Naive thymus-derived CD8-positive, alpha-beta T cell (primary cell): ENCODE measurements at regions not wholly inside any gene's neighbourhood (a gene's known extent, or its start where the extent isn't known, plus 50 kb on each side); places are given as distances from the start of the nearest gene placed in this dataset.

Source experiments
- ATAC-seq, 2 donors: fragments of 150-1000 bp; cut with Tn5 transposase in 1 of 2; sonication (Bioruptor Pico), chemical (Tn5 transposase) in 1 of 2; 1 replicate in 1 of 2; 2 replicates in 1 of 2; pipeline ENCODE4 v1.10.0; 2021; ENCODE audit warnings: mild to moderate bottlenecking in 2 of 2, moderate library complexity in 2 of 2
- POLR2A ChIA-PET: fragments of 350-600 bp; sonication (Branson Sonifier 250); formaldehyde crosslinking; loops from one replicate; lab custom pipeline; 2021; ENCODE audit warnings: antibody characterized with exemption; lab: Charles Lee
- DNase-seq, 10 donors: peaks; one replicate each; pipeline versions ENCODE4 v3.0.0 to v3.0.0-alpha.2; 2020 to 2022
- H3K27ac Mint-ChIP-seq, 10 donors: one replicate each; pipeline ENCODE4 v1.8.0; 2020 to 2022; ENCODE audit warnings: mild to moderate bottlenecking in 10 of 10, mixed read lengths in 10 of 10, moderate library complexity in 4 of 10, inconsistent platforms in 1 of 10
- H3K27me3 Mint-ChIP-seq, 5 donors: one replicate each; pipeline ENCODE4 v1.8.0; 2021 to 2022; ENCODE audit warnings: mixed read lengths in 5 of 5
- H3K36me3 Mint-ChIP-seq, 3 donors: one replicate each; pipeline ENCODE4 v1.8.0; 2020 to 2022; ENCODE audit warnings: mixed read lengths in 3 of 3, mild to moderate bottlenecking in 2 of 3, inconsistent platforms in 1 of 3
- H3K4me1 Mint-ChIP-seq, 4 donors: one replicate each; pipeline ENCODE4 v1.8.0; 2021 to 2022; ENCODE audit warnings: mixed read lengths in 4 of 4
- H3K4me3 Mint-ChIP-seq, 10 donors: one replicate each; pipeline ENCODE4 v1.8.0; 2020 to 2022; ENCODE audit warnings: mild to moderate bottlenecking in 10 of 10, mixed read lengths in 10 of 10, moderate library complexity in 6 of 10, inconsistent platforms in 1 of 10
- H3K9me3 Mint-ChIP-seq, 9 donors: one replicate each; pipeline ENCODE4 v1.8.0; 2020 to 2022; ENCODE audit warnings: mixed read lengths in 9 of 9, mild to moderate bottlenecking in 3 of 9, inconsistent platforms in 1 of 9, moderate library complexity in 1 of 9

GRCh38 chr20:22232473-22232872, 351.9 kb downstream of the FOXA2 start:
- no peak overlapping the region for H3K4me3 Mint-ChIP-seq
- H3K27me3 Mint-ChIP-seq: peaks cover 0 to 2% (median 0%) of the 10 kb centered on the region in 5 donors
- ATAC-seq: no peak
- H3K4me1 Mint-ChIP-seq: no peaks in the 10 kb centered on the region
- H3K27ac Mint-ChIP-seq: no peak overlapping the region
- peaks cover 0 to 5% (median 0%) of the 10 kb centered on the region in 9 donors for H3K9me3 Mint-ChIP-seq
- no peaks in the 10 kb centered on the region for H3K36me3 Mint-ChIP-seq
- POLR2A ChIA-PET: no interaction called here
- no peak for DNase-seq

DNA sequence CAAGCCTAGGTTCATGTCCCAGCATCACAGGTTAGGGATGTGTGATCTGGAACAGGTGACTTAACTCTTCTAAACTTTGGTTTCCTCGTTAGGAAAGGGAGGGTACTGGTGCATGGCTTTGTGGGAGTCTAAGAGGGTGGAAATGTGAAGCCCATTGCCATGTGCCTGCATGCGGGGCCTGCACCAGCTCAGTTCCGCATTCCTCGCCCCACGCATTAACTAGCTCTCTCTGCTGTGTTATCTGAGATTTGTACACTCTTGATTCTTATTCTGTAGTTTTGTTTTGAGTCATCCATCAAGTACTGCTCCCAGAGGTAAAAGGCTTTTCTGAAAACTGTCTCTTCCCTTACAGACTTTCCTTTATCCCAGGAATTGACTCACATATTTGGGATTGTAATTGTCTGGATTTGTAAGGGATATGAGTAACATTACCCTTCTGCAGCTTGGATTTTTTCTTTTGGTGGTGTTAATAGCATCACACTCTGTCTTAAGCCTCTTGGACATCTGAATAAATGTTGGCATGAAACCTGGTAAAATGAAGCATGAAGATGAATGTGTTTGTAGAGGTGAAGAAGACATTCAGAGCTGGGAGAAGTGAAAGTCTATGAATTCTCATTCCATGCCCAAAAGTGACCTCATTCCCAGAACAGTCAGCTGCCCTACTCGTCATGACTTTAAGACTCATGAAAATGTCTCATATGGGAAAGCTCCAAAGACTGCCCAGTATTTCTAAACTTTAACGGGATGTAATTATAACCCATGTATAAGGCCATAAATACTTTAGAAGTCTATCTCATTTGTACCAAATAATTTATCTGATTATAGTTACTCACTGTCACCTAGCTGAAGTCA, 357.3 kb downstream of the FOXA2 start:
- Mint-ChIP-seq H3K27me3 (peaks cover 0 to 5% (median 0%) of the 10 kb centered on the region in 5 donors), H3K27ac (no peak overlapping the region), H3K36me3 (no peaks in the 10 kb centered on the region), H3K9me3 (peaks cover 0 to 12% (median 3%) of the 10 kb centered on the region in 9 donors), H3K4me1 (no peaks in the 10 kb centered on the region), H3K4me3 (no peak overlapping the region)
- DNase-seq (no peak), ATAC-seq (no peak)
- POLR2A ChIA-PET: no interaction called here

GRCh38 chr20:22223236-22223635, 361.1 kb downstream of the FOXA2 start:
- H3K27me3 Mint-ChIP-seq: peaks cover 0 to 5% (median 0%) of the 10 kb centered on the region in 5 donors
- DNase-seq (no peak), ATAC-seq (no peak)
- no peaks in the 10 kb centered on the region for H3K36me3 Mint-ChIP-seq
- POLR2A ChIA-PET: no interaction called here
- H3K4me1 Mint-ChIP-seq: no peaks in the 10 kb centered on the region
- no peak overlapping the region for H3K4me3 Mint-ChIP-seq
- H3K27ac Mint-ChIP-seq: no peak overlapping the region
- H3K9me3 Mint-ChIP-seq: peaks cover 0 to 12% (median 3%) of the 10 kb centered on the region in 9 donors

GRCh38 chr20:22217712-22218352, 366.5 kb downstream of the FOXA2 start:
- no peak overlapping the region for H3K27ac Mint-ChIP-seq
- H3K9me3 Mint-ChIP-seq: peaks cover 0 to 4% (median 2%) of the 10 kb centered on the region in 9 donors
- no peaks in the 10 kb centered on the region for H3K36me3 Mint-ChIP-seq
- no peak overlapping the region for H3K4me3 Mint-ChIP-seq
- DNase-seq: no peak
- ATAC-seq: no peak
- H3K4me1 Mint-ChIP-seq: no peaks in the 10 kb centered on the region
- POLR2A ChIA-PET: no interaction called here
- peaks cover 0 to 1% (median 0%) of the 10 kb centered on the region in 5 donors for H3K27me3 Mint-ChIP-seq

GRCh38 chr20:22216984-22217383, 367.4 kb downstream of the FOXA2 start:
- DNase-seq (no peak), ATAC-seq (no peak)
- H3K4me3 Mint-ChIP-seq: no peak overlapping the region
- peaks cover 0 to 1% (median 0%) of the 10 kb centered on the region in 5 donors for H3K27me3 Mint-ChIP-seq
- H3K9me3 Mint-ChIP-seq: peaks cover 0 to 4% (median 2%) of the 10 kb centered on the region in 9 donors
- H3K36me3 Mint-ChIP-seq: no peaks in the 10 kb centered on the region
- peak overlapping the region in 1 of 10 donors; percentile 6 for H3K27ac Mint-ChIP-seq
- POLR2A ChIA-PET: no interaction called here
- no peaks in the 10 kb centered on the region for H3K4me1 Mint-ChIP-seq

DNA sequence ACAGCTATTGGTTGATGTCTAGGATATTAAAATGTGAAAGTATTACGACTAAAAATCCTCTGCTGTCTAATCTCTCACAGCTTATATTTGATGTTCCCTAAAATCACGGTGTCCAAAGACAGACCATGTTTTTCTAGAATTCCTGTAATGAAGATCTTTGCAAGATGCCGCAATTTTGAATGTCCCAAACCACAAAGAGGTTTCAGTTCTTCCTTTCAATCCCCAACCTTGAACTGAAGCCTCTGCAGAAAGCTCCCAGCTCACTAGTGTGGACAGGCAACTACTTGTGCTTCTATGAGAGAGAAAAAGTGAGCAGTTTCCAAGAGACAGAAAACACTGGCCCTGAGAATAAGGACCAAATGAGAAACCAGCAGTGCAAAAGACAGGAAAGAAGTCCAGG, 370.1 kb downstream of the FOXA2 start:
- Mint-ChIP-seq H3K9me3 (peaks cover 0 to 6% (median 2%) of the 10 kb centered on the region in 9 donors), H3K27me3 (peaks cover 0 to 1% (median 0%) of the 10 kb centered on the region in 5 donors), H3K36me3 (no peaks in the 10 kb centered on the region), H3K27ac (no peak overlapping the region), H3K4me3 (no peak overlapping the region), H3K4me1 (no peaks in the 10 kb centered on the region)
- POLR2A ChIA-PET: no interaction called here
- ATAC-seq (no peak), DNase-seq (no peak)

GRCh38 chr20:22213271-22213670, 371.1 kb downstream of the FOXA2 start:
- POLR2A ChIA-PET: no interaction called here
- H3K27me3 Mint-ChIP-seq: peaks cover 0 to 1% (median 0%) of the 10 kb centered on the region in 5 donors
- H3K4me3 Mint-ChIP-seq: no peak overlapping the region
- no peak overlapping the region for H3K27ac Mint-ChIP-seq
- no peaks in the 10 kb centered on the region for H3K4me1 Mint-ChIP-seq
- DNase-seq: no peak
- no peaks in the 10 kb centered on the region for H3K36me3 Mint-ChIP-seq
- peaks cover 0 to 8% (median 2%) of the 10 kb centered on the region in 9 donors for H3K9me3 Mint-ChIP-seq
- ATAC-seq: no peak

GRCh38 chr20:22207280-22207679, 377.1 kb downstream of the FOXA2 start:
- H3K4me3 Mint-ChIP-seq: no peak overlapping the region
- H3K9me3 Mint-ChIP-seq: peaks cover 2 to 38% (median 16%) of the 10 kb centered on the region in 9 donors
- POLR2A ChIA-PET: no interaction called here
- no peaks in the 10 kb centered on the region for H3K27me3 Mint-ChIP-seq
- DNase-seq (no peak), ATAC-seq (no peak)
- H3K36me3 Mint-ChIP-seq: peaks cover 0 to 14% (median 0%) of the 10 kb centered on the region in 3 donors
- no peak overlapping the region for H3K27ac Mint-ChIP-seq
- H3K4me1 Mint-ChIP-seq: no peaks in the 10 kb centered on the region

DNA sequence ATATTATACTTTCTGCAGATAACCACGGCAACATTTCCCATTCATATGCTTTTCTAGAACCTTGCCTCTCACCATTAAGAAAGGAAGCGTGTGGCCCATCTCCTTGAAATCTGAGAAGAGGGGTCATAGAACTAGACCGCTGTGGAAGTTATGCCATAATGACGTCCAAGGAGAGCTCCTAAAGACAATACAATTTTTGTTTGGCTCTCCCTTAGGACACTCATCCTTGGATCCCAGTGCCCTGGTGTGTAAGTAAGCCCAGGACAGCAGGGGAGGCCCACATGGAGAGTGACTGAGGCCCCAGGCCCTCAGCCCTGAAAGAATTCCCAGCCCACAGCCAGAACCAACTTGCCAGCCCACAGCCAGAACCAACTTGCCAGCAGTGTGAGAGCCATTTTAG, 379.6 kb downstream of the FOXA2 start:
- Mint-ChIP-seq H3K36me3 (peaks cover 0 to 14% (median 0%) of the 10 kb centered on the region in 3 donors), H3K27me3 (no peaks in the 10 kb centered on the region), H3K9me3 (peaks cover 5 to 50% (median 19%) of the 10 kb centered on the region in 9 donors), H3K4me1 (no peaks in the 10 kb centered on the region), H3K27ac (no peak overlapping the region), H3K4me3 (no peak overlapping the region)
- DNase-seq: no peak
- POLR2A ChIA-PET: no interaction called here
- no peak for ATAC-seq

DNA sequence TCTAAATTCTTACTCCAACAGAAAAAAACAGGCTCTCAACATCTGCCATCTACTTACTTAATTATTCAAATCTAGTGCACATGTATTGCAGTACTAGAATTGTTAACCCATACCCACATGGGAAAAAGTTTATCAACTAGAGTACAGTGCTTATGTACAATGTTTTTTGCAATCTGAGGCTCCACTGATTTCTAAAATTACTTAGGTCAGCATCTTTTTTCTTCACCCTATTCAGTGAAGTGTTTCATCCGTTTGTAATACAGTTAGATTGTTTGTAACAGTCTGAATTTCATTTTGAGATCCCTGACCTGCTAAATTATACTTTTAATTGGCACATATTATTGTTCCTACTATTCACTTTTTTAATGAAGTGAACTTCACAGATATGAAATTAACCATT, 402.2 kb downstream of the FOXA2 start:
- Mint-ChIP-seq H3K4me3 (no peak overlapping the region), H3K36me3 (no peaks in the 10 kb centered on the region), H3K27me3 (peaks cover 0 to 4% (median 0%) of the 10 kb centered on the region in 5 donors), H3K9me3 (peaks cover 0 to 21% (median 12%) of the 10 kb centered on the region in 9 donors), H3K4me1 (no peaks in the 10 kb centered on the region), H3K27ac (no peak overlapping the region)
- no peak for ATAC-seq
- POLR2A ChIA-PET: no interaction called here
- DNase-seq: no peak

DNA sequence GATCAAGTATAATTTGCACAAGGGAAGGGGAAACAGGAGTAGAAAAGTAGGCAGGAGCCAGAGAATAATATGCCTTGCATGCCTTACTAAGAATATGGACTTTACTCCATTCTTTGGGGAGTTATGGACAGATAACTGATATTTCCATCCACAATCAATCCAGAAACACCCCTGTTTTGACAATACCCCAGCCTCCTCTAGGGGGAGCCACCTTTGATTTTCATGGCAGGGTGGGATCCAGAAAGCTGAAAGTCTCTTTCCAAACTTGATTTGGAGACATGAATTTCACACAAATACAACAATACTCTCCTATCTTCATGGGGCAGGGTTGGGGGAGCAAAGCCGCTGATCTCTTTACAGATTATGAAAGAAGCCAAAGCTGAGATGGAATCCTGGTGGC, 404.1 kb downstream of the FOXA2 start:
- no peak for DNase-seq
- no peak for ATAC-seq
- Mint-ChIP-seq H3K27me3 (peaks cover 0 to 4% (median 0%) of the 10 kb centered on the region in 5 donors), H3K27ac (no peak overlapping the region), H3K9me3 (peaks cover 4 to 29% (median 11%) of the 10 kb centered on the region in 9 donors), H3K4me3 (no peak overlapping the region), H3K4me1 (no peaks in the 10 kb centered on the region), H3K36me3 (peaks cover 0 to 4% (median 0%) of the 10 kb centered on the region in 3 donors)
- POLR2A ChIA-PET: no interaction called here

- H3K9me3 Mint-ChIP-seq: peaks cover 0 to 15% (median 6%) of the 10 kb centered on the region in 9 donors
- POLR2A ChIA-PET: no interaction called here
- no peaks in the 10 kb centered on the region for H3K27me3 Mint-ChIP-seq
These were observed 424.2 kb downstream of the FOXA2 start for GRCh38 chr20:22160101-22160652.

DNA sequence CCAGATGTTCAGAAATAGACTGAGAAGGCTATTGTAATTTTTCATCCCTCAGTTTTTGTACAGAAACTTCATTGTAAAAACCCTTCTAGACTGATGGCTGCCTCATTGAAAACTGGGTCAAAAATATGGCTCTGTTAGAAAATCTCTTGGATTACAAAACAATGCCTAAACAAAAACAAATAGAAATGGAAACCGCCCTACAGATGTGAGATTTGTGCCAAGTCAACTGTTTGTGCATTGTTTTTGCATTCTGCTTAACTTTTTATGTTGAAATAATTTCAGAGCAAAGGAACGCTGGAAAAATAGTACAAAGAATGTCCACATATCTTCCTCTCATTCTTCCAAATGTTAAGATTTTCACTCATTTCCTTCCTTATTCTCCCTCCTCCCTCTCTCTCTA, 425.1 kb downstream of the FOXA2 start:
- ATAC-seq: no peak
- no peaks in the 10 kb centered on the region for H3K27me3 Mint-ChIP-seq

More at GRCh38 chr20:22160101-22160652, 424.2 kb downstream of the FOXA2 start:
- no peak for ATAC-seq
- Mint-ChIP-seq H3K36me3 (no peaks in the 10 kb centered on the region), H3K4me1 (no peaks in the 10 kb centered on the region), H3K4me3 (no peak overlapping the region), H3K27ac (no peak overlapping the region)
- no peak for DNase-seq

More for the DNA sequence above, 425.1 kb downstream of the FOXA2 start:
- POLR2A ChIA-PET: no interaction called here
- Mint-ChIP-seq H3K9me3 (peaks cover 0 to 15% (median 5%) of the 10 kb centered on the region in 9 donors), H3K27ac (no peak overlapping the region), H3K4me1 (no peaks in the 10 kb centered on the region), H3K36me3 (no peaks in the 10 kb centered on the region), H3K4me3 (no peak overlapping the region)
- DNase-seq: no peak
